Lower lobe of right lung (tissue), 2 donors: ENCODE measurements at regions not wholly inside any gene's neighbourhood (a gene's known extent, or its start where the extent isn't known, plus 50 kb on each side); places are given as distances from the start of the nearest gene placed in this dataset.

Experiments used
- ATAC-seq, 2 donors: fragments of 200-7000 bp; cut with Tn5 transposase; one replicate each; pipeline ENCODE4 v1.9.1; 2020 to 2022; ENCODE audit warnings: mild to moderate bottlenecking in 2 of 2, moderate library complexity in 2 of 2
- DNase-seq: peaks from one replicate; pipeline ENCODE4 v3.0.0-alpha.2; 2020
- H3K27ac ChIP-seq: fragments of 200-600 bp; one replicate; pipeline ENCODE4 v1.8.0; 2022
- H3K27me3 ChIP-seq: fragments of 200-600 bp; one replicate; pipeline ENCODE4 v1.8.0; 2022; ENCODE audit warnings: low read depth
- H3K36me3 ChIP-seq: fragments of 200-600 bp; one replicate; pipeline ENCODE4 v1.8.0; 2022; ENCODE audit warnings: mild to moderate bottlenecking
- H3K4me1 ChIP-seq: fragments of 200-600 bp; one replicate; pipeline ENCODE4 v1.8.0; 2022
- H3K4me3 ChIP-seq: fragments of 200-600 bp; one replicate; pipeline ENCODE4 v1.8.0; 2022; ENCODE audit warnings: mild to moderate bottlenecking
- H3K9me3 ChIP-seq: fragments of 200-600 bp; one replicate; pipeline ENCODE4 v1.8.0; 2022
- CTCF ChIP-seq: fragments of 200-600 bp; IDR thresholded peaks from one replicate; pipeline ENCODE4 v1.8.0; 2022; ENCODE audit warnings: antibody characterized with exemption, mild to moderate bottlenecking
- intact Hi-C: fragments of 100-400 bp; cut with DNase I; formaldehyde crosslinking; loops from one replicate; pipeline ENCODE4 v1.11.0; 2022
- donor health status: DM: no; HTN: yes; CAD: no; lungs with severe emphysema.

GRCh38 chr10:129042776-129043595 is 424.1 kb upstream of the MGMT start:
- TF ChIP-seq CTCF = no peak
- H3K4me1 ChIP-seq = no peaks in the 10 kb centered on the region
- no peaks in the 10 kb centered on the region for H3K36me3 ChIP-seq
- DNase-seq (no peak), ATAC-seq (no peak)
- no peak overlapping the region for H3K27ac ChIP-seq
- intact Hi-C loops = no loop called here
- no peak overlapping the region for H3K4me3 ChIP-seq
- peaks cover 9% of the 10 kb centered on the region for H3K27me3 ChIP-seq
- H3K9me3 ChIP-seq = no peaks in the 10 kb centered on the region

- DNase-seq = no peak
- intact Hi-C loops = no loop called here
- no peak overlapping the region for H3K27ac ChIP-seq
- H3K36me3 ChIP-seq = no peaks in the 10 kb centered on the region
- H3K4me3 ChIP-seq = no peak overlapping the region
- H3K27me3 ChIP-seq = peaks cover 9% of the 10 kb centered on the region
- no peaks in the 10 kb centered on the region for H3K4me1 ChIP-seq
- TF ChIP-seq CTCF = no peak
- ATAC-seq = no peak
- no peaks in the 10 kb centered on the region for H3K9me3 ChIP-seq
Observed at GRCh38 chr10:129043691-129044090, 423.4 kb upstream of the MGMT start.

- no peaks in the 10 kb centered on the region for H3K4me1 ChIP-seq
- peaks cover 9% of the 10 kb centered on the region for H3K27me3 ChIP-seq
- ATAC-seq = no peak
- H3K4me3 ChIP-seq = no peak overlapping the region
- no peaks in the 10 kb centered on the region for H3K36me3 ChIP-seq
- intact Hi-C loops = no loop called here
- no peak for TF ChIP-seq CTCF
- H3K9me3 ChIP-seq = no peaks in the 10 kb centered on the region
- no peak for DNase-seq
- no peak overlapping the region for H3K27ac ChIP-seq
Observed at GRCh38 chr10:129045599-129045998, 421.4 kb upstream of the MGMT start.

GRCh38 chr10:129046065-129046681 is 420.9 kb upstream of the MGMT start:
- H3K36me3 ChIP-seq = no peaks in the 10 kb centered on the region
- H3K4me1 ChIP-seq = no peaks in the 10 kb centered on the region
- H3K4me3 ChIP-seq = no peak overlapping the region
- ATAC-seq (no peak), DNase-seq (no peak)
- intact Hi-C loops = no loop called here
- H3K27me3 ChIP-seq = peaks cover 9% of the 10 kb centered on the region
- TF ChIP-seq CTCF = no peak
- no peaks in the 10 kb centered on the region for H3K9me3 ChIP-seq
- no peak overlapping the region for H3K27ac ChIP-seq

- Histone ChIP-seq H3K4me1 (no peaks in the 10 kb centered on the region), H3K9me3 (no peaks in the 10 kb centered on the region), H3K27ac (no peak overlapping the region), H3K4me3 (no peak overlapping the region), H3K27me3 (peaks cover 6% of the 10 kb centered on the region), H3K36me3 (no peaks in the 10 kb centered on the region)
- no peak for TF ChIP-seq CTCF
- intact Hi-C loops = no loop called here
- no peak for DNase-seq
- no peak for ATAC-seq
Observed at GRCh38 chr10:129046962-129047361, 420.1 kb upstream of the MGMT start.
